OCI-M2 (cell line): ENCODE measurements at regions not wholly inside any gene's neighbourhood (a gene's known extent, or its start where the extent isn't known, plus 50 kb on each side); places are given as distances from the start of the nearest gene placed in this dataset.

Source experiments
- DNase-seq: peaks from one replicate; lab custom pipeline; 2025; ENCODE audit not compliant: unreplicated experiment; lab: John Stamatoyannopoulos, UW

DNA sequence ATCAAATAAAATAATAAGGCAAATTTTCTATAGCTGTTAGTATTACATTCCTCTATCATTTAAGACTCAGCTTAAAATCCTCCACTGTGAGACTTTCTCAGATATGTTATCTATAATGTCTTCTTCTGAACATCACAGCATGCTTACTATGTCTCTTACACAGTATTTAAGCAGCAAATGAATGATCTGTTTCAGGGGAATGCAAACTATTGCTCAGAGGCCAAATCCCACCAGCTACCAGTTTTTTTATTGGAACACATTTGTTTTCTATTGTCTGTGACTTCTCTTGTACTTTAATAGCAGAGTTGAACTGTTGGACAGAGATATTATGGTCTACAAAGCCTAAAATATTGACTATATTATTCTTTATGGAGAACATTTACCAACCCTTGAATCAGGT lies 59.6 kb downstream of the C3orf38 start:
- no peak for DNase-seq

DNA sequence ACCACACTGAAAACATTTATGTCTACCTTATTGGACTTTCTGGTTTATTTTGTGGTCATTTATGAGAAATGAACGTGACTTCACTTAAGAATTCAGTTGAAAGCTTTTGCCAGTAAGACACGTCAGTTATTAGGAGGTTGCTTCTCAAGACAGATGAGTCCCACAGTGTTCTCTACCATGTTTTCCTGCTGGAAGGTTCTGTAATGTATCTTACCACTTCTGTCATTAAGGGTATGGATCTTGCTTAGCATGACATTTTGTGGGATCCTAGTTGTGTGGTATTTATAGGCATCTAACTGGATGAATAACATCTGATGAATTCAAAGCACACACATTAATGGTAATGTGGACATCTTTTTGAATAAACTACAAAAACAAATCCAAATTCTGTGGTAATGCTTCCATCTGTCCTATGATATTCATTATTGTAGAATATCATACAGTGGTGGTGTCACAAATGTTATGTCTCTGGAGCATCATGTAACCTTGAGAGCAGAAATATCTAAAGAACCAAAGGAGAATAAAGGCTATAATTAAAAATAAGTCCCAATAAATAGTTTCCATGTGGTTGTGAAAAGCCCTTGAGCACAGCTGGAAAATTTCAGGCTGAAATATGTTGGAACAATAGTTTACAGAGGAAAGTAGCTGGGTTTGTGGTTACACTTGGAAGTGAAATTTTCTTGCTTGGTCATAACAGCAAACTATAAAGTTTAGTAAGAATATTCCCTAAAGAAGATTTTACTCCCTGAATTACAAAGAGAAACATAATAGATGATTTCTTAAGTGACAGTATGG lies 61.5 kb downstream of the C3orf38 start:
- no peak for DNase-seq

GRCh38 chr3:88219138-88219792 lies 69.5 kb downstream of the C3orf38 start:
- peak; percentile 11 for DNase-seq

- DNase-seq, result no peak
These were observed 70.4 kb downstream of the C3orf38 start for GRCh38 chr3:88220126-88220525.

DNA sequence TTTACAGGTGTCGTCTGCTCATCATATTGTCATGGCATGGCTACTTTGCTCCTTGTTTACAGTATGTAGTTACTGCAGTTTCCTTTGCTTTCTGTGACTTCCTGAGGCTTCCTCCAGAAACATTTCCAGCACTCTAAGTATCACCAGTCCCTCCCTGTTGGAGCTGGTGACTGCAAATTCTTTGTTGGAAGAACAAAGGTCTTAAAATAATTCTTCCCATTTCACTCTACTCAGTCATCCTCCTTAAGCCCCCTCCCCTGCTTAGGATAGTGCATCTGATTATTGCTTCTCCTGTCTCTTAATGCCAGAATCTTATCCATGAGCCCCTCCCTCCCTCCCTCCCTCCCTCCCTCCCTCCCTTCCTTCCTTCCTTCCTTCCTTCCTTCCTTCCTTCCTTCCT lies 72.0 kb downstream of the C3orf38 start:
- DNase-seq, result no peak

GRCh38 chr3:88222343-88222742 lies 72.6 kb downstream of the C3orf38 start:
- no peak for DNase-seq

DNA sequence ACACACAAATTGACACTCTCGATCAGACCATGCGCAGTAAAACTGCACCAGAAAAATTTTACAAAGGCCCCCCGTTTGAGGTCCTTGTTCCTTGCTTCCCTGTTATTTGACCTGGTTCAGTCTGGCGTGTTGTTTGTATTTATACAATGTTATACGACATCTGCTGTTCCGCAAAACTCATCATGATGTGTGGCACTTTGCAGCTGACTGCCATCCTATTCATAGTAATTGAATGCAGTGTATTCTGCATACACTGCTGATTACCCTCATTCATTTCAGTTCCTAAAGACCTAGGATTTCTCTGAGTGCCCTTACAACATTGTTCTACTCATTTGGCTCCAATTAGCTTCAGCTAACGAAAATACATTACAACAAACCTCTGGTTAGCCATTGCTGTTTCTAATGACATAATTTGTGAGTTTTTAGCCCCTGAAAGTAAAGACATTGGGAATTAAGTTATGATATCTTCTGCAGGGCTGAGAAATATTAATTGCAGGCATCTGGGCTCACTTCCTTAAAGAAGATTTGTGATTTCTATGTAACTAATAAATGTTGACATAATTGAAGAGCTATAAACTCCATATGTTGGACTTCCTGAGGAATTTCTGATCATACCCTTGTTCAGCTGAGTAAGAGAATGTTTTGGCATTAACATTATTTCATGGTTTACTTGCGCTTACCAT lies 75.7 kb downstream of the C3orf38 start:
- DNase-seq, result no peak

- no peak for DNase-seq
These were observed 77.2 kb downstream of the C3orf38 start for GRCh38 chr3:88226910-88227309.

DNA sequence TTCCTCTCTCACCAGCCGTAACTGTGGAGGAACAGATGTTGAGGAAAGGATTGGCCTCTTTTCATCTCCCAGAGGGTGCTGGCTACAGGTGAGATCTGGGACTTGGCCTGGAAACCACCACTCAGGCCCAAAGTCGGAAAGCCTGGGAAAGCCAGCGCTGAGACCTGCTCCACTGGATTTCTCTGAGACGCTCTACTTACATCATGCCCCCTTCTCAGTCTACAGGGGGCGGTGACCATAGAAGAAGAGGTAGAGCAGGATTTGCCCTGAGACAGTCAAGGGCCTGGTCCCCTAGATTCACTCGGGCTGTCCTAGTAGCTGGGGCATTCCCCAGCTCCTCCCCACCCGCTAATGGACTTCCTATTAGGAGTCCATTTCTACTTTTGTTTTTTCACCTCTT lies 80.9 kb downstream of the C3orf38 start:
- DNase-seq, result no peak

GRCh38 chr3:88231207-88231606 lies 81.4 kb downstream of the C3orf38 start:
- DNase-seq, result no peak

- no peak for DNase-seq
These were observed 81.9 kb downstream of the C3orf38 start for GRCh38 chr3:88231632-88232031.

- DNase-seq, result no peak
These were observed 85.3 kb downstream of the C3orf38 start for GRCh38 chr3:88235102-88235501.

GRCh38 chr3:88239870-88240269 lies 90.1 kb downstream of the C3orf38 start:
- DNase-seq, result no peak

DNA sequence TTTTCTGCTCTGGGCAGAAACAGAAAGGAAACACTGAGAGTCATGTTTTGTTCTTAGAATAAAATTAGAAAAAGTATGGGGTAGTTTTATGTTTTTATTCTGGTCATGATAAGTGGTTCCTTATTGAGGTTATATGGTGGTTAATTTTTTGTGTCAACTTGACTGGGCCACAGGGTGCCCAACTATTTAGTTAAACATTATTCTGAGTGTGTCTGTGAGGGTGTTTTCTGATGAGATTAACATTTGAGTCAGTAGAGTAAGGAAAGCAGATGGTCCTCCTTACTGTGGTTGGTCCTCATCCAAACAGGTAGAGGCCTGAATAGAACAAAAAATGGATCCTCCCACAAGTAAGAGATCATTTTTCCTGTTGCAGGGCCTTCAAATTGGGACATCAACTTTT lies 98.9 kb downstream of the C3orf38 start:
- no peak for DNase-seq

GRCh38 chr3:88259045-88259444 lies 109.3 kb downstream of the C3orf38 start:
- no peak for DNase-seq

- DNase-seq, result no peak
These were observed 112.8 kb downstream of the C3orf38 start for GRCh38 chr3:88262527-88262926.

- DNase-seq, result no peak
These were observed 113.8 kb downstream of the C3orf38 start for GRCh38 chr3:88263417-88264100.

DNA sequence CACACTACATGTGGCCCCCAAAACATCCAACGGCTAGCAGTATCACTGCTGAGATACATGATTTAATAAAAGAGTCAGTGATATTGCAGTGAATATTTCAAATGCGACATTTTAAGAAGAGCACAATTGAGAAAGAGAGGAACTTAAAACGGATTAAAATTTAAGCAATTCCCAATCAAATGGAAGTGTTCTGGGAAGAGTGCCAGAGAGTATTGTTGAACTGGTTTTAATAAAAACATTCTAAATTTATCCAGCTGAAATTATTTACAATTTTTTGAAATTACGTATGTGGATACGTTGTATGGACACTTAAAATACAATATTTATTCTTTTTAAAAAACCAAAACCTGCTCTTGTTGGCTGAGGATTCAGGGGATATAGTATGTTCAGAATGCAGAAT lies 117.7 kb downstream of the C3orf38 start:
- no peak for DNase-seq

GRCh38 chr3:88267847-88268246 lies 118.1 kb downstream of the C3orf38 start:
- no peak for DNase-seq

DNA sequence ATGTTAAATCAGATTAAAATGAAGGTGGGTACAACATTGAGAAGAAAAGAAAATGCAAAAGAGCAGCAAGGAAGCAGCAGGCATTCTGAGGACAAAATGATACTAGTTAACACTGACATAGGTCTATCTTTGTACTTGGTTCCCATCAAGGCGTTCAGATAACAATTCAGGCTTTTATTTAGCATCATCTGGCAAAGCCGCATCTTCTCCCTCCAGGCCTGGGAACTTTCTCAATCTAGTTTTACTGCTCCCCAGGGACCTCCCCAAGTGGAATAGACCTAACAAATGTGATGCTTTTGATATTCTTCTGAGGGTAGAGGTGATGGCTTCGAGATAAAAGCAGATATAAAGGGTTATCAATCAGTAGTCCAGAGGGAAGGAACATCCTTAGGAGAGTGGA lies 130.6 kb downstream of the C3orf38 start:
- DNase-seq, result no peak

DNA sequence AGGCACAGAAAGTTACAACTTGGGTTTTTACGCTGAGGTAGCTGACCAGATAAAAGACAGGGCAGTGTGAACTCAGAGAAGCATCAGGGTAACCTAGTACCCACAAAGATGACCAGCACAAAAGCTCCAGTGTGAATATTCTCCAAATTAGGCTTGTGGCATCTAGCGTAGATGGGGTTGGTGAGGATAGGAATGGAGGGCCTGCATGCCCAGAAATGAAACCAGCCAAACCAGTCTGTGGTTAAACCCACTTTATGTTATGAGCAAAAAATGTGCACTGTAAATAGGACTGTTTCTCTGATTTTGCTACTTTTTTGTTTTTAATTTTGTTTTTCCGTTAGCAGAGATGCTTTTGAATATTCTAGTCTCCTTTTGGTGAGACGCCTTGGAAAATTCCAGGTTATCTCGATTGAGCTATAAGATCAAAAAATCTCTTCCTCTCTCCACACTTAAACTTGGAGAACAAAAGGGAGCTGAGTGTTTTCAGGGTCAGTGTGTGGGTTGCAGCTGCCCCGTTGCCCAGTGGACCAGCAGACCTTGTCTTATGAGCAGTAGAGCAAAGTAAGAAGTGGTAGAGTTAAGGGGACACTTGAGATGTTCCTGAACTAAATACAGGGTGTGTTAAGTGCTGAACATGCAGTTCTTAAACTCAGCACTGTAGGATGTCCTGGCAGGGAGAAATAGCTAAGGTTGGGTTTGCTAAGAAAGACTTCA lies 132.9 kb downstream of the C3orf38 start:
- DNase-seq, result no peak
